ENCODE measurements at regions not wholly inside any gene's neighbourhood (a gene's known extent, or its start where the extent isn't known, plus 50 kb on each side); places are given as distances from the start of the nearest gene placed in this dataset.

- TF ChIP-seq, protein P1, sequence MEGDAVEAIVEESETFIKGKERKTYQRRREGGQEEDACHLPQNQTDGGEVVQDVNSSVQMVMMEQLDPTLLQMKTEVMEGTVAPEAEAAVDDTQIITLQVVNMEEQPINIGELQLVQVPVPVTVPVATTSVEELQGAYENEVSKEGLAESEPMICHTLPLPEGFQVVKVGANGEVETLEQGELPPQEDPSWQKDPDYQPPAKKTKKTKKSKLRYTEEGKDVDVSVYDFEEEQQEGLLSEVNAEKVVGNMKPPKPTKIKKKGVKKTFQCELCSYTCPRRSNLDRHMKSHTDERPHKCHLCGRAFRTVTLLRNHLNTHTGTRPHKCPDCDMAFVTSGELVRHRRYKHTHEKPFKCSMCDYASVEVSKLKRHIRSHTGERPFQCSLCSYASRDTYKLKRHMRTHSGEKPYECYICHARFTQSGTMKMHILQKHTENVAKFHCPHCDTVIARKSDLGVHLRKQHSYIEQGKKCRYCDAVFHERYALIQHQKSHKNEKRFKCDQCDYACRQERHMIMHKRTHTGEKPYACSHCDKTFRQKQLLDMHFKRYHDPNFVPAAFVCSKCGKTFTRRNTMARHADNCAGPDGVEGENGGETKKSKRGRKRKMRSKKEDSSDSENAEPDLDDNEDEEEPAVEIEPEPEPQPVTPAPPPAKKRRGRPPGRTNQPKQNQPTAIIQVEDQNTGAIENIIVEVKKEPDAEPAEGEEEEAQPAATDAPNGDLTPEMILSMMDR (conservative IDR thresholded peaks at IDR 0.05 in 1 of 2, IDR thresholded peaks at IDR 0.05 in 1 of 2; ENCODE audit: extremely low read depth in 1 of 2, insufficient read depth in 1 of 2, low read depth in 1 of 2, low read length in 2 of 2), result no peak
- TF ChIP-seq EZH2 (IDR thresholded peaks at IDR 0.05; ENCODE audit: borderline replicate concordance, low read length), result no peak
Observed at GRCh38 chr6:15874326-15874725, 211.5 kb upstream of the DTNBP1 start.

Measured in mammary epithelial cell (primary cell).